PC-3 (cell line): ENCODE measurements at regions not wholly inside any gene's neighbourhood (a gene's known extent, or its start where the extent isn't known, plus 50 kb on each side); places are given as distances from the start of the nearest gene placed in this dataset.

ENCODE experiments used
- ATAC-seq: fragments of 200-7000 bp; cut with Tn5 transposase; 2 replicates; pipeline ENCODE4 v1.9.1; 2020; ENCODE audit warnings: mild to moderate bottlenecking, moderate library complexity
- BruUV-seq: library from RNA; stranded (reverse); fragments of 400-500 nt; replicated peaks from 2 replicates; lab custom pipeline; 2021; lab: Mats Ljungman, UMichigan
- CTCF ChIA-PET: fragments of 300-600 bp; sonication (Branson Sonifier 250); formaldehyde crosslinking; loops from one replicate; lab custom pipeline; 2022; ENCODE audit warnings: antibody characterized with exemption; lab: Charles Lee
- POLR2A ChIA-PET: fragments of 300-600 bp; sonication (Branson Sonifier 250); formaldehyde crosslinking; loops from one replicate; lab custom pipeline; 2022; ENCODE audit warnings: antibody characterized with exemption; ENCODE audit not compliant: unreplicated experiment; lab: Charles Lee
- DNase-seq: peaks from one replicate; pipeline ENCODE4 v3.0.0-alpha.2; 2015
- H2AFZ ChIP-seq: fragments of 300-600 bp; sonication (generic); 2 replicates; pipeline ENCODE4 v1.6.0; 2016; ENCODE audit warnings: antibody characterized with exemption, low read length
- H3F3A ChIP-seq: fragments of 300-600 bp; sonication (generic); one replicate; pipeline ENCODE4 v1.6.0; 2017; ENCODE audit warnings: antibody characterized with exemption, low read length, control low read depth, mild to moderate bottlenecking; ENCODE audit not compliant: unreplicated experiment
- H3K27ac ChIP-seq: fragments of 300-600 bp; sonication (generic); 2 replicates; pipeline ENCODE4 v1.5.1; 2016; ENCODE audit warnings: mild to moderate bottlenecking, low read length
- H3K27me3 ChIP-seq: fragments of 300-600 bp; sonication (generic); 2 replicates; pipeline ENCODE4 v1.6.1; 2016; ENCODE audit warnings: low read length, mixed read lengths
- H3K36me3 ChIP-seq: fragments of 300-600 bp; sonication (generic); 2 replicates; pipeline ENCODE4 v1.6.1; 2016; ENCODE audit warnings: low read depth, mixed run types, low read length, mixed read lengths
- H3K4me1 ChIP-seq: fragments of 300-600 bp; sonication (generic); 2 replicates; pipeline ENCODE4 v1.5.1; 2016; ENCODE audit warnings: low read length; ENCODE audit not compliant: insufficient read depth
- H3K4me2 ChIP-seq: fragments of 300-600 bp; sonication (generic); 2 replicates; pipeline ENCODE4 v1.6.0; 2016; ENCODE audit warnings: low read length
- H3K4me3 ChIP-seq: fragments of 300-600 bp; sonication (generic); 2 replicates; pipeline ENCODE4 v1.5.1; 2016; ENCODE audit warnings: mild to moderate bottlenecking, low read length, mixed read lengths
- H3K79me2 ChIP-seq: fragments of 300-600 bp; sonication (generic); 2 replicates; pipeline ENCODE4 v1.6.1; 2017; ENCODE audit warnings: low read length, mixed read lengths
- H3K9ac ChIP-seq: fragments of 300-600 bp; sonication (generic); 2 replicates; pipeline ENCODE4 v1.6.0; 2016; ENCODE audit warnings: mild to moderate bottlenecking, low read length
- H3K9me2 ChIP-seq: fragments of 300-600 bp; sonication (generic); replicated peaks from 2 replicates; pipeline ENCODE4 v1.6.1; 2016; ENCODE audit warnings: mixed run types, low read length, mixed read lengths
- H3K9me3 ChIP-seq: fragments of 300-600 bp; sonication (generic); 2 replicates; pipeline ENCODE4 v1.6.1; 2016; ENCODE audit warnings: low read length, mixed read lengths
- H4K20me1 ChIP-seq: fragments of 300-600 bp; sonication (generic); 2 replicates; pipeline ENCODE4 v1.6.1; 2016; ENCODE audit warnings: low read length, mixed read lengths
- CTCF ChIP-seq: fragments of 300-600 bp; sonication (generic); conservative IDR thresholded peaks from 2 replicates; pipeline ENCODE4 v1.5.1; 2017; ENCODE audit warnings: antibody characterized with exemption, low read depth, mild to moderate bottlenecking, low read length
- EZH2 ChIP-seq: fragments of 300-600 bp; sonication (generic); IDR thresholded peaks from one replicate; pipeline ENCODE4 v1.6.1; 2017; ENCODE audit warnings: antibody characterized with exemption, mild to moderate bottlenecking, low read length; ENCODE audit not compliant: unreplicated experiment
- EZH2phosphoT487 ChIP-seq: fragments of 300-600 bp; sonication (generic); IDR thresholded peaks from 2 replicates; pipeline ENCODE4 v1.6.1; 2018; ENCODE audit warnings: mild to moderate bottlenecking, antibody characterized with exemption, low read length, borderline replicate concordance
- intact Hi-C: fragments of 100-400 bp; cut with micrococcal nuclease; formaldehyde crosslinking; loops from 2 replicates; pipeline ENCODE4 v1.9.0; 2023

DNA sequence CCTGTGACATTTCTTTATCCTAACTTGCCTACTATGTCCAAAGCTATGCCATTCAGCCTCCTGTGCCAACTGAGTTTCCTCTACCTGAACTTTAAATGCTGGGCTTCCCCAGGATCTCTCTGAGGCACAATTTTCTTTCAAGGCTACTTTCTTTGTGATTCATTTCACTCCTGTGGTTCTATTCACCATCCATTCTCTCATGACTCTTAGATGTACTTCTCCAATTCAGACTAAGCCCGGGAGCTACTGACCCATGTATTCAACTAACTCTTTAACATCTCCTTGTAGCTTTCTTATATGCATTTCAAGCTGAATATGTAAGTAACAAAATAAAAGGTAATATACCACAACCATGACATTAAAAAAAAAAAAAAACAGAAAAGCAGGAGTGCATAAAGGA, 738.9 kb upstream of the USP15 start:
- Histone ChIP-seq H3K9ac (no peak overlapping the region), H3K4me3 (no peak overlapping the region), H3K36me3 (no peaks in the 10 kb centered on the region), H4K20me1 (no peaks in the 10 kb centered on the region), H3K4me2 (no peak overlapping the region), H3K27ac (no peak overlapping the region), H3K4me1 (no peaks in the 10 kb centered on the region), H2AFZ (no peak overlapping the region), H3K9me2 (no peaks in the 10 kb centered on the region), H3F3A (no peaks in the 10 kb centered on the region), H3K9me3 (no peaks in the 10 kb centered on the region), H3K27me3 (no peaks in the 10 kb centered on the region), H3K79me2 (no peaks in the 10 kb centered on the region)
- TF ChIP-seq EZH2 (no peak), CTCF (no peak), EZH2phosphoT487 (no peak)
- CTCF ChIA-PET, result no interaction called here
- intact Hi-C loops, result no loop called here
- DNase-seq (no peak), ATAC-seq (no peak)
- no TSS peak for BruUV-seq
- POLR2A ChIA-PET, result no interaction called here

DNA sequence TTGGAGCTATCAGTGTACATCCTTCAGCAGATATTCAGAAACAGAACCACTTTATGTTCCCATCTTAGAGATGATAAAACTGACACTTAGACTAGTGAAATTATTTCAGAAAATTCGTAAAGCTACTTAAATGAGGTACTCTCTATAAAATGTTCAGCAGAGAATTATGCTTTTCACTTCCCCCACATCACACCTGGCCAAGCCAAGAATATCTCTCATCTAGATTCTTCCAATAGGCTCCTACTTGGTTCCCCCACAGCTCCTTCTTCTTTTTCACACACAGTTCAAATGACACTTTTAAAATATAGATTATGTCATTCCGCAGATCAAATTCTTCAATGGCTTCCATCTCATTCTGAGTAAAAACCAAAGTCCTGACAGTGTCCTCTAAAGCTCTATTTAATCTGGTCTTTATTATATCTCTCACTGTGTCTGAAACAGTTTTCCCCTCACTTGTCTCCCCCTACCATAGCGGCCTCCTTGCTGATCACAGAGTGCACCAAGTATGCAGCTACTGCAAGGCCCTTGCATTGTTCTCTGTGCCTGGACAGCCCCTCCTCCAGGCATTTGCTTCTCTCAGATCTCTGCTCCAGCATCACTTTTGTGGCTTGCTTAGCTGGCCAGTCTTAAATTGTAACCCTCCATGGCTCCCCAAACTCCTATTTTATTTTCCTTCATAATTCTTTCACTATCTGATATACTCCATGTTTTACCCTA, 736.8 kb upstream of the USP15 start:
- ATAC-seq (no peak), DNase-seq (no peak)
- Histone ChIP-seq H3K4me3 (no peak overlapping the region), H3K4me2 (no peak overlapping the region), H3F3A (no peaks in the 10 kb centered on the region), H3K36me3 (no peaks in the 10 kb centered on the region), H3K27me3 (no peaks in the 10 kb centered on the region), H4K20me1 (no peaks in the 10 kb centered on the region), H3K9me3 (no peaks in the 10 kb centered on the region), H3K27ac (no peak overlapping the region), H2AFZ (no peak overlapping the region), H3K4me1 (no peaks in the 10 kb centered on the region), H3K9me2 (no peaks in the 10 kb centered on the region), H3K79me2 (no peaks in the 10 kb centered on the region), H3K9ac (no peak overlapping the region)
- intact Hi-C loops, result no loop called here
- ChIA-PET POLR2A (no interaction called here), CTCF (no interaction called here)
- TF ChIP-seq CTCF (no peak), EZH2phosphoT487 (no peak), EZH2 (no peak)
- no TSS peak for BruUV-seq

DNA sequence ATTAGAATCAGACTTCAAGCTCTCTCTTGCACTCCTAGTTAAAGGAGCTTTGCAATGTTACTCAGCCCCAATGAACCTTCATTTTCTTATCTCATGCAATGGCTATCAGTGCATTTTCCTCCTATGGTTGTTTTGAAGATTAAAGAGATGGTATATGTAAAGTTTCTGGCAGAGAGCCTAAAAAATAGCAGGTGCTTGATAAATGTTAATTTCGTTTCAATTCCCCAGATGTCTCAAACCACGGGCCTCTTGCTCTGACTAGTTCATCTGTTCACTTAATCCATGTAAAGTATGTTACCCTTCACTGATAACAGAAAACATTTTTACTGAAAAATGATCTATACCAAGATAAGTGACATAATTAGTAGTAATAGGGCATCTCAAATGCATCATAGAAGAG, 735.4 kb upstream of the USP15 start:
- BruUV-seq, result no TSS peak
- 0 out of 2 replicates have a peak, but pooled peaks cover under 1% of the 10 kb centered on the region for H3K9me3 ChIP-seq
- no peak overlapping the region for H3K27ac ChIP-seq
- no peaks in the 10 kb centered on the region for H3K4me1 ChIP-seq
- intact Hi-C loops, result no loop called here
- H3K27me3 ChIP-seq, result no peaks in the 10 kb centered on the region
- no peaks in the 10 kb centered on the region for H3K36me3 ChIP-seq
- no peaks in the 10 kb centered on the region for H3K79me2 ChIP-seq
- no peak overlapping the region for H2AFZ ChIP-seq
- no peak for ATAC-seq
- H3K9me2 ChIP-seq, result no peaks in the 10 kb centered on the region
- no peak for TF ChIP-seq EZH2
- TF ChIP-seq EZH2phosphoT487, result no peak
- TF ChIP-seq CTCF, result no peak
- H3K9ac ChIP-seq, result no peak overlapping the region
- no peaks in the 10 kb centered on the region for H3F3A ChIP-seq
- ChIA-PET CTCF (no interaction called here), POLR2A (interaction anchor here (0.6 kb wide), 1 partner anchor 612 kb away, joined by 4 read pairs; no protein-coding TSS in a partner anchor)
- no peak overlapping the region for H3K4me3 ChIP-seq
- H4K20me1 ChIP-seq, result no peaks in the 10 kb centered on the region
- no peak overlapping the region for H3K4me2 ChIP-seq
- DNase-seq, result no peak
